ENCODE measurements at regions not wholly inside any gene's neighbourhood (a gene's known extent, or its start where the extent isn't known, plus 50 kb on each side); places are given as distances from the start of the nearest gene placed in this dataset.

- TF ChIP-seq CTCF (IDR thresholded peaks at IDR 0.05): no peak
- TF ChIP-seq, protein P1, sequence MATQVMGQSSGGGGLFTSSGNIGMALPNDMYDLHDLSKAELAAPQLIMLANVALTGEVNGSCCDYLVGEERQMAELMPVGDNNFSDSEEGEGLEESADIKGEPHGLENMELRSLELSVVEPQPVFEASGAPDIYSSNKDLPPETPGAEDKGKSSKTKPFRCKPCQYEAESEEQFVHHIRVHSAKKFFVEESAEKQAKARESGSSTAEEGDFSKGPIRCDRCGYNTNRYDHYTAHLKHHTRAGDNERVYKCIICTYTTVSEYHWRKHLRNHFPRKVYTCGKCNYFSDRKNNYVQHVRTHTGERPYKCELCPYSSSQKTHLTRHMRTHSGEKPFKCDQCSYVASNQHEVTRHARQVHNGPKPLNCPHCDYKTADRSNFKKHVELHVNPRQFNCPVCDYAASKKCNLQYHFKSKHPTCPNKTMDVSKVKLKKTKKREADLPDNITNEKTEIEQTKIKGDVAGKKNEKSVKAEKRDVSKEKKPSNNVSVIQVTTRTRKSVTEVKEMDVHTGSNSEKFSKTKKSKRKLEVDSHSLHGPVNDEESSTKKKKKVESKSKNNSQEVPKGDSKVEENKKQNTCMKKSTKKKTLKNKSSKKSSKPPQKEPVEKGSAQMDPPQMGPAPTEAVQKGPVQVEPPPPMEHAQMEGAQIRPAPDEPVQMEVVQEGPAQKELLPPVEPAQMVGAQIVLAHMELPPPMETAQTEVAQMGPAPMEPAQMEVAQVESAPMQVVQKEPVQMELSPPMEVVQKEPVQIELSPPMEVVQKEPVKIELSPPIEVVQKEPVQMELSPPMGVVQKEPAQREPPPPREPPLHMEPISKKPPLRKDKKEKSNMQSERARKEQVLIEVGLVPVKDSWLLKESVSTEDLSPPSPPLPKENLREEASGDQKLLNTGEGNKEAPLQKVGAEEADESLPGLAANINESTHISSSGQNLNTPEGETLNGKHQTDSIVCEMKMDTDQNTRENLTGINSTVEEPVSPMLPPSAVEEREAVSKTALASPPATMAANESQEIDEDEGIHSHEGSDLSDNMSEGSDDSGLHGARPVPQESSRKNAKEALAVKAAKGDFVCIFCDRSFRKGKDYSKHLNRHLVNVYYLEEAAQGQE (IDR thresholded peaks at IDR 0.05; ENCODE audit: insufficient read depth in 1 of 2, low read depth in 2 of 2, low read length in 1 of 2): no peak
- TF ChIP-seq POLR2AphosphoS5 (IDR thresholded peaks at IDR 0.05; ENCODE audit: low read depth, low read length): no peak
- TF ChIP-seq SIN3A (IDR thresholded peaks at IDR 0.05; ENCODE audit: borderline replicate concordance, insufficient read depth, low read depth, low read length): no peak
- no peak for TF ChIP-seq TCF7L2 (IDR thresholded peaks at IDR 0.05; ENCODE audit: low read depth, low read length)
These were observed 483.3 kb downstream of the TBC1D22A start for GRCh38 chr22:47245786-47246185.

Data from Panc1 (cell line).